ENCODE measurements at regions not wholly inside any gene's neighbourhood (a gene's known extent, or its start where the extent isn't known, plus 50 kb on each side); places are given as distances from the start of the nearest gene placed in this dataset.
"Not testable (repeated sequence)": the region's sequence is repeated elsewhere in the genome, so short reads cannot be mapped to it uniquely, and the experiment has no call there.

DNA sequence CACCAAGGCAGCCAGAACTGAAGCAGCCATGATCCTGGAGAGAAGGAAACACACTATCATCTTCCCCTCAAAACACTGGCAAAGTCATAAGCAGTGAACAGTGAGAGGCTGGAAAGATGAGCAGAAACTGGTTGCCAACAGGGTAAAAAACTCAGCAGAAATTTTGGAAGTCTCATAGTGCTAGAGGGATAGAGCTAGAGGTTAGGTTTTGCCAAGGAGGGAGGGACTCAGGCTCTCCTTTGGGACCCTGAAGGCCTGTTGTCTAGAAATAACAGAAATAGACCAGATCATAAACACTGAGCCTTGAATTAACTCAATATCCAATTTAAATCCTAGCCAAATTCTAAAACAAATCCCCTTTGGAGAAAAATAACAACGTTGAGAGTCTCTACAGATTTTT is 853.6 kb downstream of the PRIM2 start:
- TF ChIP-seq EZH2 (IDR thresholded peaks at IDR 0.05; ENCODE audit: low read depth, low read length, severe bottlenecking); SP2 (IDR thresholded peaks at IDR 0.05; ENCODE audit: low read length); CHD1 (IDR thresholded peaks at IDR 0.05; ENCODE audit: low read depth, low read length): not testable (repeated sequence)
- TF ChIP-seq, protein P1, sequence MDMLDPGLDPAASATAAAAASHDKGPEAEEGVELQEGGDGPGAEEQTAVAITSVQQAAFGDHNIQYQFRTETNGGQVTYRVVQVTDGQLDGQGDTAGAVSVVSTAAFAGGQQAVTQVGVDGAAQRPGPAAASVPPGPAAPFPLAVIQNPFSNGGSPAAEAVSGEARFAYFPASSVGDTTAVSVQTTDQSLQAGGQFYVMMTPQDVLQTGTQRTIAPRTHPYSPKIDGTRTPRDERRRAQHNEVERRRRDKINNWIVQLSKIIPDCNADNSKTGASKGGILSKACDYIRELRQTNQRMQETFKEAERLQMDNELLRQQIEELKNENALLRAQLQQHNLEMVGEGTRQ (IDR thresholded peaks at IDR 0.05; ENCODE audit: low read length): not testable (repeated sequence)
- TF ChIP-seq, protein P2, sequence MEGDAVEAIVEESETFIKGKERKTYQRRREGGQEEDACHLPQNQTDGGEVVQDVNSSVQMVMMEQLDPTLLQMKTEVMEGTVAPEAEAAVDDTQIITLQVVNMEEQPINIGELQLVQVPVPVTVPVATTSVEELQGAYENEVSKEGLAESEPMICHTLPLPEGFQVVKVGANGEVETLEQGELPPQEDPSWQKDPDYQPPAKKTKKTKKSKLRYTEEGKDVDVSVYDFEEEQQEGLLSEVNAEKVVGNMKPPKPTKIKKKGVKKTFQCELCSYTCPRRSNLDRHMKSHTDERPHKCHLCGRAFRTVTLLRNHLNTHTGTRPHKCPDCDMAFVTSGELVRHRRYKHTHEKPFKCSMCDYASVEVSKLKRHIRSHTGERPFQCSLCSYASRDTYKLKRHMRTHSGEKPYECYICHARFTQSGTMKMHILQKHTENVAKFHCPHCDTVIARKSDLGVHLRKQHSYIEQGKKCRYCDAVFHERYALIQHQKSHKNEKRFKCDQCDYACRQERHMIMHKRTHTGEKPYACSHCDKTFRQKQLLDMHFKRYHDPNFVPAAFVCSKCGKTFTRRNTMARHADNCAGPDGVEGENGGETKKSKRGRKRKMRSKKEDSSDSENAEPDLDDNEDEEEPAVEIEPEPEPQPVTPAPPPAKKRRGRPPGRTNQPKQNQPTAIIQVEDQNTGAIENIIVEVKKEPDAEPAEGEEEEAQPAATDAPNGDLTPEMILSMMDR (IDR thresholded peaks at IDR 0.05; ENCODE audit: control extremely low read depth in 1 of 3, insufficient read depth in 1 of 3, low read depth in 1 of 3, low read length in 3 of 3): not testable (repeated sequence)
